ENCODE measurements at regions not wholly inside any gene's neighbourhood (a gene's known extent, or its start where the extent isn't known, plus 50 kb on each side); places are given as distances from the start of the nearest gene placed in this dataset.

- TF ChIP-seq, protein P1, sequence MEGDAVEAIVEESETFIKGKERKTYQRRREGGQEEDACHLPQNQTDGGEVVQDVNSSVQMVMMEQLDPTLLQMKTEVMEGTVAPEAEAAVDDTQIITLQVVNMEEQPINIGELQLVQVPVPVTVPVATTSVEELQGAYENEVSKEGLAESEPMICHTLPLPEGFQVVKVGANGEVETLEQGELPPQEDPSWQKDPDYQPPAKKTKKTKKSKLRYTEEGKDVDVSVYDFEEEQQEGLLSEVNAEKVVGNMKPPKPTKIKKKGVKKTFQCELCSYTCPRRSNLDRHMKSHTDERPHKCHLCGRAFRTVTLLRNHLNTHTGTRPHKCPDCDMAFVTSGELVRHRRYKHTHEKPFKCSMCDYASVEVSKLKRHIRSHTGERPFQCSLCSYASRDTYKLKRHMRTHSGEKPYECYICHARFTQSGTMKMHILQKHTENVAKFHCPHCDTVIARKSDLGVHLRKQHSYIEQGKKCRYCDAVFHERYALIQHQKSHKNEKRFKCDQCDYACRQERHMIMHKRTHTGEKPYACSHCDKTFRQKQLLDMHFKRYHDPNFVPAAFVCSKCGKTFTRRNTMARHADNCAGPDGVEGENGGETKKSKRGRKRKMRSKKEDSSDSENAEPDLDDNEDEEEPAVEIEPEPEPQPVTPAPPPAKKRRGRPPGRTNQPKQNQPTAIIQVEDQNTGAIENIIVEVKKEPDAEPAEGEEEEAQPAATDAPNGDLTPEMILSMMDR (conservative IDR thresholded peaks at IDR 0.05) = no peak
- no peak for TF ChIP-seq EZH2 (IDR thresholded peaks at IDR 0.05; ENCODE audit: low read depth)
Measured at GRCh38 chr3:66851894-66852613, 146.1 kb upstream of the KBTBD8 start.
